Mucosa of descending colon (tissue), 3 donors: ENCODE measurements at regions not wholly inside any gene's neighbourhood (a gene's known extent, or its start where the extent isn't known, plus 50 kb on each side); places are given as distances from the start of the nearest gene placed in this dataset.
"Not testable (repeated sequence)": the region's sequence is repeated elsewhere in the genome, so short reads cannot be mapped to it uniquely, and the experiment has no call there.

ENCODE experiments used
- ATAC-seq: fragments of 200-7000 bp; cut with Tn5 transposase; one replicate; pipeline ENCODE4 v1.9.1; 2020; ENCODE audit warnings: mild to moderate bottlenecking, moderate library complexity
- DNase-seq, 3 donors: peaks; one replicate each; pipeline ENCODE4 v3.0.0-alpha.2; 2020
- H3K36me3 ChIP-seq: fragments of 200-600 bp; one replicate; pipeline ENCODE4 v1.8.0; 2021; ENCODE audit warnings: low read depth, mild to moderate bottlenecking
- H3K4me1 ChIP-seq: fragments of 200-600 bp; one replicate; pipeline ENCODE4 v1.8.0; 2021; ENCODE audit warnings: low read depth, mild to moderate bottlenecking
- H3K4me3 ChIP-seq: fragments of 200-600 bp; one replicate; pipeline ENCODE4 v1.8.0; 2021; ENCODE audit warnings: mild to moderate bottlenecking
- H3K9me3 ChIP-seq: fragments of 200-600 bp; one replicate; pipeline ENCODE4 v1.8.0; 2021; ENCODE audit warnings: mild to moderate bottlenecking
- intact Hi-C, 2 donors: fragments of 100-400 bp; cut with DNase I in 1 of 2; cut with micrococcal nuclease in 1 of 2; formaldehyde crosslinking; loops; one replicate each; pipeline versions ENCODE4 v1.11.0 to v1.11.1; 2022; cut with DNase I, micrococcal nuclease
- donor health status: DM: no; HTN: no; CAD: no; lungs with moderate emphysema.
- donor health status: DM: no; HTN: no; CAD: no.
- donor health status: DM: no; HTN: yes; CAD: no.

GRCh38 chr16:33913601-33914000, 454.2 kb downstream of the TP53TG3F start:
- ATAC-seq, H3K9me3 ChIP-seq, H3K36me3 ChIP-seq, H3K4me1 ChIP-seq, DNase-seq, intact Hi-C loops, H3K4me3 ChIP-seq: not testable (repeated sequence)

DNA sequence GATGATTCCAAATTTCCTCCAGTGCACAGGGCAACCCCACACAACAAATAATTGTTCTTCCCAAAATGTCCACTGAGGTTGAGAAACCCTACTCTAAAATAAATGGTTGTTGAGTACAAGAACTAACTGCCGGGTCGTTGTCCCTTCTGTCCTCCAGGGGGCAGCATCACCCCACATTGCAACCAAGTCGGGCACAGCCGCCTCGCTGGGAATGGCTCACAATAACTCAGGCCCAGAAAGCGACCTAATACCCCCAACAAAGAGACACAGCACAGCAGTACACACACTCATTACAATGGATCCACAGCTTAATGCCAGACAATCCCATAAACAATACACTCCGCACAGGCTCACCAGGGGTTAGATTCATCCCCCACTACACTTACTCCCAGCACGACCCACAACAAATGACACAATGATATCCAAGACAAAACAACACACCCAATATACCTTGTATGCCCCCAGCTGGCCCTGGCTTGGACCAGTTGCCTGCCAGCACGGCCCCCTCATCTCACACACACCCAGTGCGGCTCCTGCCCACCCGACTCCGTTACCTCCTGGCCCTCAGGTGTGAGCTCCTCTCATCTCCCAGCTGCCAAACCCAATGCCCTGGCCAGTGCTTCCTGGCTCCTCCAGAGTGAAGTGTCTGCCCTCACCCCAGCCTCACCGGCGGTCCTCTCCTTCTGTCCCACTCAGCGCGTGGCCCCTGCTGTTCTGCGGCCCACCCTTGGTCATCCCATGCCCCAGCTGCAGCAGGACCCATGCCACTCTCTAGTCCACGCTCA, 461.5 kb downstream of the TP53TG3F start:
- DNase-seq, H3K36me3 ChIP-seq, H3K4me3 ChIP-seq, intact Hi-C loops, H3K4me1 ChIP-seq, H3K9me3 ChIP-seq: not testable (repeated sequence)
- peak; percentile 51 for ATAC-seq

GRCh38 chr16:33922914-33923313, 463.5 kb downstream of the TP53TG3F start:
- intact Hi-C loops, H3K4me1 ChIP-seq, DNase-seq, H3K36me3 ChIP-seq, ATAC-seq, H3K9me3 ChIP-seq, H3K4me3 ChIP-seq: not testable (repeated sequence)

- H3K4me1 ChIP-seq, H3K9me3 ChIP-seq, intact Hi-C loops, H3K4me3 ChIP-seq, H3K36me3 ChIP-seq, ATAC-seq, DNase-seq: not testable (repeated sequence)
These were observed 468.6 kb downstream of the TP53TG3F start for GRCh38 chr16:33928026-33928425.

GRCh38 chr16:33932191-33932590, 472.8 kb downstream of the TP53TG3F start:
- H3K4me1 ChIP-seq, DNase-seq, intact Hi-C loops, H3K36me3 ChIP-seq, H3K4me3 ChIP-seq, ATAC-seq, H3K9me3 ChIP-seq: not testable (repeated sequence)

GRCh38 chr16:33933039-33933438, 473.6 kb downstream of the TP53TG3F start:
- intact Hi-C loops, DNase-seq, ATAC-seq, H3K4me3 ChIP-seq, H3K4me1 ChIP-seq, H3K9me3 ChIP-seq, H3K36me3 ChIP-seq: not testable (repeated sequence)

GRCh38 chr16:33935766-33936165, 476.4 kb downstream of the TP53TG3F start:
- H3K9me3 ChIP-seq, H3K4me1 ChIP-seq, DNase-seq, H3K4me3 ChIP-seq, ATAC-seq, H3K36me3 ChIP-seq, intact Hi-C loops: not testable (repeated sequence)

DNA sequence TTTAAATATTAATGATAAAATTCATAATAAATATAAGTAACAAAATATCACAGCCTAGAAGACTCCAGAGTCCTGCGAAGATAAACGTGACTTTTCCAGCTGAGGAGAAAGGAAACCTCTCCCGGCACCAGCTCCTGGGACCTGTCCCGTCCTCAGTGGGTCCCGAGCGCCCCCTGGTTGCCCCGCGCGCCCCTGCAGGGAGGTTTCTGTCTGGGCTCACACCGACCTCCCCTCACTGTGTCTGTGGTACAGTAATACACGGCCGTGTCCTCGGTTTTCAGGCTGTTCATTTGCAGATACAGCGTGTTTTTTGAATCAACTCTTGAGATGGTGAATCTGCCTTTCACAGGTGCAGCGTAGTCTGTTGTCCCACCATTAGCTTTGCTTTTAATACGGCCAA, 478.7 kb downstream of the TP53TG3F start:
- H3K9me3 ChIP-seq, H3K36me3 ChIP-seq, H3K4me3 ChIP-seq, ATAC-seq, DNase-seq, intact Hi-C loops, H3K4me1 ChIP-seq: not testable (repeated sequence)

DNA sequence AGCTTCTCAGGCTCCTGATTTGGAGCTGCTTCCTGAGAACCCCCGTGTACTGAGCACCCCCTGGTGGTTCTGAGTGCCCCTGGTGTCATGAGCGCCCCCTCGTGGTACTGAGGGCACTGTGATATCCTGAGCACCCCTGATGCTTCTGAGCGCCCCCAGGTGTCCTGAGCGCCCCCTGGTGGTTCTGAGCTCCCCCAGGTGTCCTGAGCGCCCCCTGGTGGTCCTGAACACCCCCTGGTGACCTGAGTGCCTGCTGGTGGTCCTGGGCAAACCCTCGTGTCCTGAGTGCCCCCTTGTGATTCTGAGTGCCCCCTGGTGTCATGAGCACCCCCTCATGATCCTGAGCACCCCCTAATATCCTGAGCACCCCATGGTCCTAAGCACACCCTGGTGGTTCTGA, 502.1 kb downstream of the TP53TG3F start:
- intact Hi-C loops, DNase-seq, H3K4me3 ChIP-seq, ATAC-seq, H3K4me1 ChIP-seq, H3K9me3 ChIP-seq, H3K36me3 ChIP-seq: not testable (repeated sequence)

DNA sequence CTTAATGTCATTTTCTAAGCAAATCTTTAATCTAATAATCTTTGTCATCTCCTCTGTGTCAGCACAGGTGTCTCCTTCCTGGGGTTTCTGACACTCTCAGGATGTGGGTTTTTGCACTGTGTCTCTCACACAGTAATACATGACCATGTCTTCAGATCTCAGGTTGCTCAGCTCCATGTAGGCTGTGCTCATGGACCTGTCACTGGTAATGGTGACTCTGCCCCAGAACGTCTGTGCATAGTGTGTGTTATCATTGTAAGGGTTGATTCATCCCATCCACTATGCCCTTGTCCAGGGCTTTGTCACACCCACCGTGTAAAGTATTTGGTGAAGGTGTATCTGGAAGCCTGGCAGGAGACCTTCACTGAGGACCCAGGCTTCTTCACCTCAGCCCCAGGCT, 506.1 kb downstream of the TP53TG3F start:
- ATAC-seq, DNase-seq, intact Hi-C loops, H3K9me3 ChIP-seq, H3K36me3 ChIP-seq, H3K4me3 ChIP-seq, H3K4me1 ChIP-seq: not testable (repeated sequence)

- intact Hi-C loops, DNase-seq, H3K36me3 ChIP-seq, H3K4me1 ChIP-seq, ATAC-seq, H3K4me3 ChIP-seq, H3K9me3 ChIP-seq: not testable (repeated sequence)
These were observed 507.4 kb downstream of the TP53TG3F start for GRCh38 chr16:33966855-33967254.

GRCh38 chr16:33974557-33974956, 515.1 kb downstream of the TP53TG3F start:
- H3K9me3 ChIP-seq, H3K36me3 ChIP-seq, H3K4me1 ChIP-seq, DNase-seq, intact Hi-C loops, ATAC-seq, H3K4me3 ChIP-seq: not testable (repeated sequence)

DNA sequence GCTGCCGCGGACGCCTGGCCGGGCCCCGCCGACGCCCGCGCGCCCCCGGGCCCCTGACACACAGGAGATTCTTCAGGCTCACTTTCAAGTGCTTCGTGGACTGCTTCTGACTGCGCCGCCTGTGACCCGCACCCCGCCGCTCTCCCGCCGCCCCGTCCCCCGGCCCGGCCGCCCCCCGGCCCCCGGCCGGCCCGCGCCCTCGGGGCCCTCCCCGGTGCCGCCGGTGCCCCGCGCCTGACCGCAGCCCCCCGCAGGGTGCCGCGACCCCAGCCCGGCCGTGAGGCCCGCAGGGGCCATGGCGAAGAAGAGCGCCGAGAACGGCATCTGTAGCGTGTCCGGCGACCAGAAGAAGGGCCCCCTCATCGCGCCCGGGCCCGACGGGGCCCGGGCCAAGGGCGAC, 516.3 kb downstream of the TP53TG3F start:
- DNase-seq, H3K9me3 ChIP-seq, H3K4me3 ChIP-seq, ATAC-seq, H3K36me3 ChIP-seq, H3K4me1 ChIP-seq, intact Hi-C loops: not testable (repeated sequence)

DNA sequence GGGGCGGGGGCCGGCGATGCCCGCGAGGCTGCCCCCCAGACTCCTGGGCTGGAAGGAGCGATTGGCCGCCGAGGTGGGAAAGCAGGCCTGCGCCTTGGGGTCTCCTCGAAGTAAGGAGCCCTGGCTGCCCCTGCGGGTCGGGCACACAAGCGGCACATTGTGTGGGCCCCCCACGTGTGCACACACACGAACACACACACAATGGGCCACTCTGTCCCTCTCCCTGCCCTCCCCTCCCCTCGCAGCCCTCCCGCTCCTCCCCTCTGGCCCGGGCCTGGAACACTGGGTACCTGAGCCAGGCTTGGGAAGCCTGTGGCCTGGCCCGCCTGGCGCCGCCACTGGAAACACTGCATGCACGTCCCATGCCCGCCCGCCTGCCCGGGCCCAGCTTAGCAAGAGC, 517.1 kb downstream of the TP53TG3F start:
- H3K9me3 ChIP-seq, H3K36me3 ChIP-seq, ATAC-seq, intact Hi-C loops, H3K4me1 ChIP-seq, H3K4me3 ChIP-seq: not testable (repeated sequence)
- peak in 1 of 3 donors; percentile 19 for DNase-seq

GRCh38 chr16:33978784-33979183, 519.4 kb downstream of the TP53TG3F start:
- H3K36me3 ChIP-seq, H3K9me3 ChIP-seq, H3K4me3 ChIP-seq, ATAC-seq, intact Hi-C loops, H3K4me1 ChIP-seq: not testable (repeated sequence)
- peak in 1 of 3 donors; percentile 4 for DNase-seq
